H9 (cell line): ENCODE measurements at regions not wholly inside any gene's neighbourhood (a gene's known extent, or its start where the extent isn't known, plus 50 kb on each side); places are given as distances from the start of the nearest gene placed in this dataset.

Experiments
- DNase-seq: peaks from one replicate; pipeline ENCODE4 v3.0.0-alpha.2; 2017
- H2AFZ ChIP-seq: one replicate; pipeline ENCODE4 v1.6.1; 2013; ENCODE audit warnings: mild to moderate bottlenecking, low read length, control low read depth, moderate library complexity
- H2AK5ac ChIP-seq: 2 replicates; pipeline ENCODE4 v1.6.1; 2013; ENCODE audit warnings: low read length, control low read depth, mixed read lengths; ENCODE audit not compliant: insufficient read length
- H2BK120ac ChIP-seq: one replicate; pipeline ENCODE4 v1.6.1; 2013; ENCODE audit warnings: low read depth, mild to moderate bottlenecking, low read length, control low read depth, inconsistent platforms; ENCODE audit not compliant: poor library complexity, severe bottlenecking
- H2BK12ac ChIP-seq: 2 replicates; pipeline ENCODE4 v1.6.1; 2013; ENCODE audit warnings: low read length, control low read depth, mixed read lengths, low read depth; ENCODE audit not compliant: insufficient read length
- H2BK15ac ChIP-seq: 2 replicates; pipeline ENCODE4 v1.6.1; 2013; ENCODE audit warnings: low read depth, low read length, control low read depth
- H2BK20ac ChIP-seq: one replicate; pipeline ENCODE4 v1.6.1; 2013; ENCODE audit warnings: low read depth, mild to moderate bottlenecking, low read length, control low read depth, inconsistent platforms; ENCODE audit not compliant: poor library complexity, severe bottlenecking
- H2BK5ac ChIP-seq: 2 replicates; pipeline ENCODE4 v1.6.1; 2013; ENCODE audit warnings: low read length, control low read depth, mixed read lengths; ENCODE audit not compliant: insufficient read length
- H3K14ac ChIP-seq: 2 replicates; pipeline ENCODE4 v1.6.1; 2013; ENCODE audit warnings: low read length, control low read depth; ENCODE audit not compliant: insufficient read depth
- H3K18ac ChIP-seq: 2 replicates; pipeline ENCODE4 v1.6.1; 2013; ENCODE audit warnings: low read depth, mild to moderate bottlenecking, mixed read lengths, low read length, control low read depth; ENCODE audit not compliant: insufficient read length
- H3K23ac ChIP-seq: 2 replicates; pipeline ENCODE4 v1.6.1; 2013; ENCODE audit warnings: low read length, control low read depth, mixed read lengths, low read depth; ENCODE audit not compliant: insufficient read length
- H3K23me2 ChIP-seq: 2 replicates; pipeline ENCODE4 v1.6.1; 2013; ENCODE audit warnings: low read depth, mild to moderate bottlenecking, mixed read lengths, low read length, control low read depth; ENCODE audit not compliant: insufficient read length, poor library complexity, severe bottlenecking
- H3K27ac ChIP-seq: 2 replicates; pipeline ENCODE4 v1.5.1; 2013; ENCODE audit warnings: low read length, control low read depth, mixed read lengths, low read depth; ENCODE audit not compliant: insufficient read length
- H3K27me3 ChIP-seq: 2 replicates; pipeline ENCODE4 v1.6.1; 2013; ENCODE audit warnings: low read length, control low read depth, inconsistent platforms; ENCODE audit not compliant: insufficient read depth
- H3K4ac ChIP-seq: 2 replicates; pipeline ENCODE4 v1.6.1; 2013; ENCODE audit warnings: low read depth, mild to moderate bottlenecking, control low read depth, inconsistent platforms, low read length, moderate library complexity
- H3K4me1 ChIP-seq: 2 replicates; pipeline ENCODE4 v1.6.1; 2013; ENCODE audit warnings: low read length, control low read depth, inconsistent platforms; ENCODE audit not compliant: insufficient read depth
- H3K4me2 ChIP-seq: 2 replicates; pipeline ENCODE4 v1.6.1; 2013; ENCODE audit warnings: low read length, control low read depth, mixed read lengths; ENCODE audit not compliant: insufficient read length, insufficient read depth
- H3K56ac ChIP-seq: 2 replicates; pipeline ENCODE4 v1.6.1; 2013; ENCODE audit warnings: low read depth, mild to moderate bottlenecking, mixed read lengths, low read length, control low read depth; ENCODE audit not compliant: insufficient read length
- H3K79me1 ChIP-seq: 2 replicates; pipeline ENCODE4 v1.6.1; 2013; ENCODE audit warnings: low read depth, mild to moderate bottlenecking, moderate library complexity, low read length, control low read depth, inconsistent platforms; ENCODE audit not compliant: insufficient read depth, poor library complexity, severe bottlenecking
- H3K79me2 ChIP-seq: 2 replicates; pipeline ENCODE4 v1.6.1; 2013; ENCODE audit warnings: low read length, control low read depth, inconsistent platforms; ENCODE audit not compliant: insufficient read depth
- H3K9ac ChIP-seq: 2 replicates; pipeline ENCODE4 v1.6.1; 2013; ENCODE audit warnings: low read length, control low read depth, mixed read lengths; ENCODE audit not compliant: insufficient read length; ENCODE audit errors: extremely low read depth
- H3K9me3 ChIP-seq: one replicate; pipeline ENCODE4 v1.6.1; 2013; ENCODE audit warnings: low read depth, low read length, inconsistent platforms; ENCODE audit not compliant: control insufficient read depth
- H3T11ph ChIP-seq: one replicate; pipeline ENCODE4 v1.6.1; 2013; ENCODE audit warnings: mild to moderate bottlenecking, low read length, control low read depth, inconsistent platforms
- H4K20me1 ChIP-seq: one replicate; pipeline ENCODE4 v1.6.1; 2013; ENCODE audit not compliant: control insufficient read depth, insufficient read length, insufficient read depth
- H4K5ac ChIP-seq: 2 replicates; pipeline ENCODE4 v1.6.1; 2013; ENCODE audit warnings: low read depth, mild to moderate bottlenecking, mixed read lengths, low read length, control low read depth; ENCODE audit not compliant: insufficient read length
- H4K8ac ChIP-seq: replicated peaks from 2 replicates; pipeline ENCODE4 v1.6.1; 2013; ENCODE audit warnings: low read length, control low read depth, mixed read lengths, low read depth; ENCODE audit not compliant: insufficient read length
- H4K91ac ChIP-seq: 2 replicates; pipeline ENCODE4 v1.6.1; 2013; ENCODE audit warnings: low read depth, mild to moderate bottlenecking, moderate library complexity, mixed read lengths, low read length, control low read depth; ENCODE audit not compliant: insufficient read length
- H3K27ac Mint-ChIP-seq, 3 experiments: 2 replicates in 2 of 3; 3 replicates in 1 of 3; pipeline ENCODE4 v1.8.0; 2020 to 2021; ENCODE audit warnings: mixed read lengths in 3 of 3, mild to moderate bottlenecking in 1 of 3, moderate library complexity in 1 of 3
- H3K27me3 Mint-ChIP-seq: 2 replicates; pipeline ENCODE4 v1.8.0; 2021; ENCODE audit warnings: low read depth, mild to moderate bottlenecking, moderate library complexity, mixed read lengths
- H3K36me3 Mint-ChIP-seq, 3 experiments: 2 replicates in 2 of 3; 3 replicates in 1 of 3; pipeline ENCODE4 v1.8.0; 2020 to 2021; ENCODE audit warnings: low read depth in 3 of 3, mixed read lengths in 3 of 3; ENCODE audit not compliant: insufficient read depth in 1 of 3
- H3K4me1 Mint-ChIP-seq, 2 experiments: 2 replicates each; pipeline ENCODE4 v1.8.0; 2020; ENCODE audit warnings: mixed read lengths in 2 of 2
- H3K4me3 Mint-ChIP-seq, 2 experiments: 2 replicates in 1 of 2; 3 replicates in 1 of 2; pipeline ENCODE4 v1.8.0; 2020 to 2021; ENCODE audit warnings: mild to moderate bottlenecking in 2 of 2, mixed read lengths in 2 of 2, moderate library complexity in 1 of 2
- H3K9me3 Mint-ChIP-seq, 2 experiments: 2 replicates in 1 of 2; 3 replicates in 1 of 2; pipeline ENCODE4 v1.8.0; 2020; ENCODE audit warnings: mild to moderate bottlenecking in 2 of 2, mixed read lengths in 2 of 2, moderate library complexity in 1 of 2
- WGBS: extraction: QIAGEN DNeasy Blood & Tissue Kit; methylation state at CpG from one replicate; pipeline ENCODE4 v1.1.7; 2013; ENCODE audit warnings: missing lambda C conversion rate, low lambda C conversion rate, mixed read lengths; ENCODE audit not compliant: insufficient read length; ENCODE audit errors: extremely low coverage; 5-methylcytosine and 5-hydroxymethylcytosine counted together
- TF ChIP-seq, protein P1 (sequence below): fragments of 200-600 bp; sonication (generic); conservative IDR thresholded peaks from 3 replicates; pipeline ENCODE4 v1.8.0; 2021; ENCODE audit warnings: antibody characterized with exemption, mild to moderate bottlenecking

DNA sequence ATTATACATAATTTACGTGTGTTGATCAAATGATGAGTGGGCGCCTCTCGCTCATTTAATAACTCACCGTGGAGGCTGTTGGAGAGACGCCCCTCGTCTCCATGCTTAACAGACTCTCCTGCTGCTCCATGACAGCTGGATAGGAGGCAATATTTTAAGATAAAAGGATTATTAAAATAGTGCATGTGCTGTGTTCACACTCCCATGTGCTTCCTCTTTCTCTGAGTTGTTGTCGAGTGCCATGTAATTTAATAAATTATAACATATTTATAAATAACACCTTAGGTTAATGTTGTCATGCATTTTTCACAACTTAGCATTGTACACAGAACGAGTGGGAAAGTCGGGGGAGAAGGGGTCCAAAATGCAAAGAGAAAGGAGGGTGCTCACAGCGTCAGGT lies 161.4 kb upstream of the TSHZ3 start:
- Histone ChIP-seq H4K8ac (no peak overlapping the region), H2BK120ac (no peak overlapping the region), H2AK5ac (no peak overlapping the region), H3K27me3 (no peaks in the 10 kb centered on the region), H3K79me2 (no peaks in the 10 kb centered on the region), H3K4me2 (no peak overlapping the region), H2BK20ac (no peak overlapping the region), H2BK15ac (no peak overlapping the region), H2BK5ac (no peak overlapping the region), H3K27ac (no peak overlapping the region), H2BK12ac (no peak overlapping the region), H3K9me3 (no peaks in the 10 kb centered on the region), H4K5ac (no peak overlapping the region), H3T11ph (no peak overlapping the region), H3K23ac (no peak overlapping the region), H3K56ac (no peak overlapping the region), H2AFZ (no peak overlapping the region), H3K79me1 (no peaks in the 10 kb centered on the region), H3K4ac (no peak overlapping the region), H4K91ac (no peak overlapping the region), H3K23me2 (no peaks in the 10 kb centered on the region), H3K9ac (no peak overlapping the region), H3K14ac (no peak overlapping the region), H4K20me1 (no peaks in the 10 kb centered on the region), H3K18ac (no peak overlapping the region), H3K4me1 (peaks cover 2% of the 10 kb centered on the region; the same call in 1 of the 2 replicates)
- no peak overlapping the region for H3K4me3 Mint-ChIP-seq
- DNase-seq: no peak
- no CpG with 5 or more reads among the region's 10 CpGs for WGBS
- TF ChIP-seq, protein P1, sequence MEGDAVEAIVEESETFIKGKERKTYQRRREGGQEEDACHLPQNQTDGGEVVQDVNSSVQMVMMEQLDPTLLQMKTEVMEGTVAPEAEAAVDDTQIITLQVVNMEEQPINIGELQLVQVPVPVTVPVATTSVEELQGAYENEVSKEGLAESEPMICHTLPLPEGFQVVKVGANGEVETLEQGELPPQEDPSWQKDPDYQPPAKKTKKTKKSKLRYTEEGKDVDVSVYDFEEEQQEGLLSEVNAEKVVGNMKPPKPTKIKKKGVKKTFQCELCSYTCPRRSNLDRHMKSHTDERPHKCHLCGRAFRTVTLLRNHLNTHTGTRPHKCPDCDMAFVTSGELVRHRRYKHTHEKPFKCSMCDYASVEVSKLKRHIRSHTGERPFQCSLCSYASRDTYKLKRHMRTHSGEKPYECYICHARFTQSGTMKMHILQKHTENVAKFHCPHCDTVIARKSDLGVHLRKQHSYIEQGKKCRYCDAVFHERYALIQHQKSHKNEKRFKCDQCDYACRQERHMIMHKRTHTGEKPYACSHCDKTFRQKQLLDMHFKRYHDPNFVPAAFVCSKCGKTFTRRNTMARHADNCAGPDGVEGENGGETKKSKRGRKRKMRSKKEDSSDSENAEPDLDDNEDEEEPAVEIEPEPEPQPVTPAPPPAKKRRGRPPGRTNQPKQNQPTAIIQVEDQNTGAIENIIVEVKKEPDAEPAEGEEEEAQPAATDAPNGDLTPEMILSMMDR: no peak
- H3K4me1 Mint-ChIP-seq: peaks cover 4 to 7% of the 10 kb centered on the region in 2 experiments; a peak in 3 of 4 replicates
- H3K9me3 Mint-ChIP-seq: 0 out of 5 replicates have a peak, but pooled peaks cover 0 to 3% of the 10 kb centered on the region in 2 experiments
- no peaks in the 10 kb centered on the region; the same call in 1 of the 2 replicates for H3K27me3 Mint-ChIP-seq
- H3K27ac Mint-ChIP-seq: peak overlapping the region in 1 of 3 experiments; percentile 85; a peak in 1 of 7 replicates
- H3K36me3 Mint-ChIP-seq: no peaks in the 10 kb centered on the region; a peak in 1 of 7 replicates
